Smooth muscle cell of the brain vasculature (primary cell): ENCODE measurements at regions not wholly inside any gene's neighbourhood (a gene's known extent, or its start where the extent isn't known, plus 50 kb on each side); places are given as distances from the start of the nearest gene placed in this dataset.
"Not testable (repeated sequence)": the region's sequence is repeated elsewhere in the genome, so short reads cannot be mapped to it uniquely, and the experiment has no call there.

Experiments used
- DNase-seq: peaks from one replicate; pipeline ENCODE4 v3.0.0-alpha.2; 2012; ENCODE audit warnings: low read depth, low spot score

GRCh38 chr5:94102849-94103248, 361.4 kb upstream of the POU5F2 start:
- no peak for DNase-seq

DNA sequence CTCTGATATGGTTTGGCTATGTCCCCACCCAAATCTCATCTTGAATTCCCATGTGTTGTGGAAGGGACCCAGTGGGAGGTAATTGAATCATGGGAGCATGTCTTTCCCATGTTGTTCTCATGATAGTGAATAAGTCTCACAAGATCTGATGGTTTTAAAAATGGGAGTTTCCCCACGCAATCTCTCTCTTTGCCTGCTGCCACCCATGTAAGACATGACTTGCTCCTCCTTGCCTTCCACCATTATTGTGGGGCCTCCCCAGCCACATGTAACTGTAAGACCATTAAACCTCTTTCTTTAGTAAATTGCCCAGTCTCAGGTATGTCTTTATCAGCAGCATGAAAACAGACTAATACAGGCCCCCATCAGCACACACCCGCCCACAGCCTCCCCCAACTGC, 356.0 kb upstream of the POU5F2 start:
- DNase-seq, result not testable (repeated sequence)

GRCh38 chr5:94094793-94095441, 353.5 kb upstream of the POU5F2 start:
- DNase-seq, result no peak

- DNase-seq, result no peak
Measured at GRCh38 chr5:94093300-94093699, 351.9 kb upstream of the POU5F2 start.

DNA sequence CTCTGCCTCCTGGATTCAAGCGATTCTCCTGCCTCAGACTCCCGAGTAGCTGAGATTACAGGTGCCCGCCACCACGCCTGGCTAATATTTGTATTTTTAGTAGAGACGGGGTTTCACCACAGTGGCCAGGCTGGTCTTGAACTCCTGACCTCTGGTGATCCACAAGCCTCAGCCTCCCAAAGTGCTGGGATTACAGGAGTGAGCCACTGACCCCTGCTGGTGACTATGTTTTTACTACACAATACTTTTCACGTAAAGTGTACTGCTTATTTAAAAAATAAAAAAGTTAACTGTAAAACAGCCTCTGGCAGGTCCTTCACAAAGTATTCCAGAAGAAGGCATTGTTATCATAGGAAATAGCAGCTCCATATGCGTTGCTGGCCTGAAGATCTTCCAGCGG, 345.2 kb upstream of the POU5F2 start:
- not testable (repeated sequence) for DNase-seq

DNA sequence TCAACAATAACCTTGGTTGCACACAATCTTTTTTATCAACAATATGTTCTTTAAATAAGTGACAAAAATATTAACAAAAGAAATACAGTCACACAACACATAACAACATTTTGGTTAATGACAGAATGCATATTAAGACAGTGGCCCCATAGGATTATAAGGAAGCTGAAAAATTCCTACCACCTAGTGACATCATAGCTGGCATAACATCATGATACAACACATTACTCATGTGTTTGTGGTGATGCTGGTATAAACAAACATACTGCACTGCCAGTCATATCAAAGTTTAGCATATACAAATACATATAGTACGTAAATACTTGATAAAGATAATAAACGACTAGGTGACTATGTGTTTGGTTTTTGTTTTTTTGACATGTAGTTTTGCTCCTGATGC, 344.8 kb upstream of the POU5F2 start:
- DNase-seq, result no peak

DNA sequence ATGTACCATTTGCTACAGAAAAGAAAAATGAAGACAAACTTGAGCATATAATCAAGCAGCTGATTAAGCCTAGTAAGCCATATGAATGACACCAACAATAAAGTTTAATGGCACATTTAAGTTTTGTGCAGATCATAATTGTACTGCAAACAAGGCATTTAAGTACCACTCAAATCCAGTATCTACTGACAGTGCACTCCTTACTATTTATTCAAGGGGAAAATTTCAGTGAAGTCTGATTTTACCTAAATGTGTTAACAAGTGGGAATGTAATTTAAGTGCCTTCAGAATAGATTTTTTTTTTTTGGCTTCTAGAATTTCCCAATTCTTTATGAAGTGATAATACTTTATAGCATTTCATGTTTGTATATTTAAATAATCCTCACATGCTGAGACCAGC, 341.0 kb upstream of the POU5F2 start:
- no peak for DNase-seq

GRCh38 chr5:94081088-94081487, 339.7 kb upstream of the POU5F2 start:
- no peak for DNase-seq

- no peak for DNase-seq
Measured at GRCh38 chr5:94080390-94080789, 339.0 kb upstream of the POU5F2 start.

DNA sequence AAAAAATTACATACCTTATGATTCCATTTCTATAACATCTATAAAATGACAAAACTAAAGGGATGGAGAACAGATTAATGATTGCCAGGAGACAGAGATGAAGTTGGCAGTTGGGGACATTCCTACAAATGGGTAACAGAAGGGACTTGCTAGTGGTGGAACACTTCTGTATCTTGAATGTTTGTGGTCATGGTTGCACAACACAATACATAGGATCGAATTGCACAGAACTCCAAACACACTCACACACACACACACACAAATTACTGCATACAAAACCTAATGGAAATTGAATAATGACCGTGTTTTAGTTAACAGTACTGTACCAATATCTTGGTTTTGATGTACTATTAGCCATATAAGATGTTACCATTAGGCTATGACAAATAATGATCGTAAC, 330.7 kb upstream of the POU5F2 start:
- no peak for DNase-seq

GRCh38 chr5:94066437-94067207, 325.2 kb upstream of the POU5F2 start:
- DNase-seq, result no peak

- no peak for DNase-seq
Measured at GRCh38 chr5:94064025-94064424, 322.6 kb upstream of the POU5F2 start.

DNA sequence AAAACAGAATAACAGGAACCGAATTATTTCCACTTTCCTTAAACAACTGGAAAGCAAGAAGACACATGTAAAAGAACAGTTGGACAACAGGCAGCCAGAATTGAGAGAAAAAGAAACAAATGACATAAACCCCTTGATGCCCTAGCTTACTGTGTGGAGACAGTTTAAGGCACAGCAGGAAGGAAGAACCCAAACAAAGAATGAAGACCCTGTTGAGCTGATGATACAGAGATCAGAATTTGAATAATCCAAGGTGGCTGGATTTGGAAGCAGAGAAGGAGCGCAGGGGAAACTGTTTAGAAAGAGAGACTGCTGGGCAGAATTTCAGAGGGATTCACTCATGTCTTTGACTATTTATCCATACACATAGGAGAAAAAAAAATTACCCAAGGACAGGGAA, 316.3 kb upstream of the POU5F2 start:
- peak; percentile 10 for DNase-seq

DNA sequence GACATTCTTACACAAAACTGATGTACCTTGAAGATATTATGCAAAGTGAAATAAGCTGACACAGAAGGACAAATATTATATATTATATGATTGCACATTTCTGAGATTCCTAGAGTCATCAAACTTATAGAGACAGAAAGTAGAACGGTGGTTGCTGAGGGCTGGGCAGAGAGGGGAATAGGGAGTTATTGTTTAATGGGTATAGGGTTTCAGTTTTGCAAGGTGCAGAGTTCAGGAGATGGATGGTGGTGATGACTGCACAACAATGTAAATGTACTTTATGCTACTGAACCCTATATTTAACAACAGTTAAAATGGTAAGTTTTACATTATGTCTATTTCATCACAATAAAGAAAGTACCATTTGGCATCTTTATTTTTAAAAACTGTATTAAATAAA, 315.8 kb upstream of the POU5F2 start:
- DNase-seq, result no peak

DNA sequence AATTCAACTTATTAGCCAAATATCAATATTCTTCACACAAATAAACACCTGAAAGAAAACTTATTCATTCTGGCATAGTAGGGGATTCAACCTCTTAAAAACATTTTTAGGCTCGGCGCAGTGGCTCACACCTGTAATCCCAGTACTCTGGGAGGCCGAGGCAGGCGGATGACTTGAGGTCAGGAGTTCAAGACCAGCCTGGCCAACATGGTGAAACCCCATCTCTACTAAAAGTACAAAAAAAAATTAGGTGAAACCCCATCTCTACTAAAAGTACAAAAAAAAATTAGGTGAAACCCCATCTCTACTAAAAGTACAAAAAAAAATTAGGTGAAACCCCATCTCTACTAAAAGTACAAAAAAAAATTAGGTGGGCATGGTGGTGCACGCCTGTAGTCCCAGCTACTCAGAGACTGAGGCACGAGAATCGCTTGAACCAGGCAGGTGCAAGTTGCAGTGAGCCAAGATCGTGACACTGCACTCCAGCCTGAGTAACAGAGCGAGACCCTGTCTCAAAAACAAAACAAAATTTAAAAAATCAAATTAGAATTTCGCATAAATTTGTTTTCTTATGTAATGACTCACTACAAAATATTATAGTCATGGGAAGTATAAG, 308.0 kb upstream of the POU5F2 start:
- not testable (repeated sequence) for DNase-seq

GRCh38 chr5:94045839-94046782, 304.7 kb upstream of the POU5F2 start:
- no peak for DNase-seq

GRCh38 chr5:94043311-94043710, 301.9 kb upstream of the POU5F2 start:
- no peak for DNase-seq

DNA sequence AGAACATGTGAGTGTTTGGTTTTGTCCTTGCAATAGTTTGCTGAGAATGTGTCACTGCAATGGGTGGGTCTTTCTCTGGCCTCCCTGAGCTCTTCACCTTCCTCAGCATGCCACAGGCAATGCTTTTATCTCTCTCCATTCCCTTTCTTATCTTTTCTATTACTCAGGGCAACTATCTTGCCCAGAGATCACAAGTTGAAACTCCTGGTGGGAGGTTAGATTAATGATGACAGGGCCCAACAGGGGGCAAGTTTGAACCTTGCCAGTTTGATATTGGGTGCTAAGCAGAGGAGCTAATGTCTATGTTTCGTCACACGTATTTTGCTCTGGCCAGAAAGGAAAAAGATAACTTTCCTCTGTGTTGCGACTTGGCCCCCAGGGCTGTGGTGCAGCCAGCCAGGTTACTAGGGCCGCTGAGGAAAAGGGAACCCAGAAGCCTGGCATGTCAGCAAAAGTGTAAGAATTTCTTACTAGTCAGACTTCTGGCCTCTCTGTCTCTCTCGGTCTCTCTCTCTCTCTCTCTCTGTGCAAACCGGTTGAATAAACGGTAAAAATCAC, 299.3 kb upstream of the POU5F2 start:
- no peak for DNase-seq

- DNase-seq, result no peak
Measured at GRCh38 chr5:94039101-94039500, 297.7 kb upstream of the POU5F2 start.

DNA sequence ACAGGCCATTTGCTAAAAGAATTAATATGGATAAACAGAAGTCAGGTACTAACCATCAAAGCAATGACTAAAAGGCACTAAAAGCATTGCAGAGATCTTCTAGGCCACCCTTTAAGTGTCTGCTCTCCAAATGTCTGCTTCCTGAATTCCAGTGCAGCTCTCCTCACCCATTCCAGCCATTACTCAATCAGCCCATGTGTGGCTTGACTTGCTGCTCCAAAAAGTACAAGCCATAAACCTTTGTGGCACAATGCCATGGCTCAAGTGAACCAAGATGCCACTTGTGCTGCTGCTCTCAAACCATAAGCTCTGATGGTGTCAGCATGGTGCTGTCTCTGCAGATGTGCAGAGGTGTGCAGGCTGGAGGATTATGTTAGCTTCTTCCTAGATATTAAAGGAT, 290.2 kb upstream of the POU5F2 start:
- DNase-seq, result no peak

- no peak for DNase-seq
Measured at GRCh38 chr5:94028001-94028400, 286.6 kb upstream of the POU5F2 start.

GRCh38 chr5:94027145-94027544, 285.7 kb upstream of the POU5F2 start:
- DNase-seq, result no peak
